Left lung (tissue), 4 donors: ENCODE measurements at regions not wholly inside any gene's neighbourhood (a gene's known extent, or its start where the extent isn't known, plus 50 kb on each side); places are given as distances from the start of the nearest gene placed in this dataset.

Experiments used
- ATAC-seq: fragments of 200-7000 bp; cut with Tn5 transposase; one replicate; pipeline ENCODE4 v1.9.1; 2020; ENCODE audit warnings: moderate library complexity
- DNase-seq, 4 donors: peaks; one replicate each; pipeline ENCODE4 v3.0.0-alpha.2; 2013 to 2020
- H3K27ac ChIP-seq, 2 donors: fragments of 200-600 bp; sonication (generic) in 1 of 2; one replicate each; pipeline versions ENCODE4 v1.5.0 to v1.8.0; 2020 to 2021
- H3K27me3 ChIP-seq, 2 donors: fragments of 200-600 bp; sonication (generic) in 1 of 2; one replicate each; pipeline versions ENCODE4 v1.5.0 to v1.8.0; 2020 to 2021
- H3K36me3 ChIP-seq, 2 donors: fragments of 200-600 bp; sonication (generic) in 1 of 2; one replicate each; pipeline versions ENCODE4 v1.5.0 to v1.8.0; 2020 to 2021
- H3K4me1 ChIP-seq, 2 donors: fragments of 200-600 bp; one replicate each; pipeline ENCODE4 v1.8.0; 2021
- H3K4me3 ChIP-seq, 2 donors: fragments of 200-600 bp; sonication (generic) in 1 of 2; one replicate each; pipeline versions ENCODE4 v1.5.0 to v1.8.0; 2020 to 2021; ENCODE audit warnings: mild to moderate bottlenecking in 1 of 2
- H3K9me3 ChIP-seq, 2 donors: fragments of 200-600 bp; sonication (generic) in 1 of 2; one replicate each; pipeline versions ENCODE4 v1.5.0 to v1.8.0; 2020 to 2021
- intact Hi-C, 2 donors: fragments of 100-400 bp; cut with DNase I; formaldehyde crosslinking; loops; one replicate each; pipeline versions ENCODE4 v1.11.2 to v1.14.2; 2022
- TF ChIP-seq, protein P1 (sequence below), 2 donors: fragments of 200-600 bp; sonication (generic) in 1 of 2; IDR thresholded peaks; one replicate each; pipeline versions ENCODE4 v1.5.0 to v1.8.0; 2021; ENCODE audit warnings: antibody characterized with exemption in 2 of 2
- donor health status: DM: no; HTN: yes; CAD: no.
- donor health status: DM: no; HTN: no; CAD: no.

DNA sequence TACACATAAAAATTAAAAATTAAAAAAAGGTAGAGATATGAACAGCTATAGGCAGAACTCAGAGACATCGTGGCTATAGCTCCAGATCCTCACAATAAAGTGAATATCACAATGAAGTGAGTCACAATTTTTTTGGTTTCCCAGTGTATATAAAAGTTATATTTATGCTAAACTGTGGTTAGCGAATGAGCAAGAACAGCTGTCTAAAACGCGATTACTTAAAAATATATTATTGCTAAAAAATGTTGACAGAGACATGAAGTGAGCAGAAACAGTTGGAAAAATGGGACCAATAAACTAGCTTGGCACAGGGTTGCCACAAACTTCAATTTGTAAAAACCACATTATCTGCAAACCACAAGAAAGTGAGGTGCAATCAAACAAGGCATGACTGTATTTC, 551.7 kb upstream of the NETO1 start:
- TF ChIP-seq, protein P1, sequence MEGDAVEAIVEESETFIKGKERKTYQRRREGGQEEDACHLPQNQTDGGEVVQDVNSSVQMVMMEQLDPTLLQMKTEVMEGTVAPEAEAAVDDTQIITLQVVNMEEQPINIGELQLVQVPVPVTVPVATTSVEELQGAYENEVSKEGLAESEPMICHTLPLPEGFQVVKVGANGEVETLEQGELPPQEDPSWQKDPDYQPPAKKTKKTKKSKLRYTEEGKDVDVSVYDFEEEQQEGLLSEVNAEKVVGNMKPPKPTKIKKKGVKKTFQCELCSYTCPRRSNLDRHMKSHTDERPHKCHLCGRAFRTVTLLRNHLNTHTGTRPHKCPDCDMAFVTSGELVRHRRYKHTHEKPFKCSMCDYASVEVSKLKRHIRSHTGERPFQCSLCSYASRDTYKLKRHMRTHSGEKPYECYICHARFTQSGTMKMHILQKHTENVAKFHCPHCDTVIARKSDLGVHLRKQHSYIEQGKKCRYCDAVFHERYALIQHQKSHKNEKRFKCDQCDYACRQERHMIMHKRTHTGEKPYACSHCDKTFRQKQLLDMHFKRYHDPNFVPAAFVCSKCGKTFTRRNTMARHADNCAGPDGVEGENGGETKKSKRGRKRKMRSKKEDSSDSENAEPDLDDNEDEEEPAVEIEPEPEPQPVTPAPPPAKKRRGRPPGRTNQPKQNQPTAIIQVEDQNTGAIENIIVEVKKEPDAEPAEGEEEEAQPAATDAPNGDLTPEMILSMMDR (IDR thresholded peaks at IDR 0.05), result no peak
- intact Hi-C loops, result no loop called here
- H3K36me3 ChIP-seq, result no peaks in the 10 kb centered on the region
- H3K9me3 ChIP-seq, result peaks cover 0 to 7% of the 10 kb centered on the region in 2 donors
- ATAC-seq (no peak), DNase-seq (no peak)
- H3K4me1 ChIP-seq, result no peaks in the 10 kb centered on the region
- no peaks in the 10 kb centered on the region for H3K27me3 ChIP-seq
- no peak overlapping the region for H3K4me3 ChIP-seq
- H3K27ac ChIP-seq, result no peak overlapping the region

DNA sequence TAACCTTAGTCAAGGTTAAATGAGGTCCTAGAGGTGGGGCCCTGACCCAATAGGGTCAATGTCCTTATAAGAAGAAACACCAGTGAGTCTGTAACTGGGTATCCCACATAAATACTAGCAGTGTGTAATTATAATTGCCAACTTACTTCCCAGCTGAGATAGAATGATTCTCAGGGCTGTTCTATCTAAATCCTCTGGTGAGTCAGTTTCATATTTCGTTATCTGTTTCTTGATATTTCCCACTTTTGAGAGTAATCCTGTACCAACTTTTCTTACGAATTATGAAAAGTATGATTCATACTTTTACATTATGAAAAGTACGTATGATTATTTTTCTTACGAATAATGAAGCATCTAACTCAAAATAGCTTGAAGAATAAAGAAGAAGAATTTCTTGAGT, 546.8 kb upstream of the NETO1 start:
- H3K27me3 ChIP-seq, result no peaks in the 10 kb centered on the region
- H3K9me3 ChIP-seq, result peaks cover 0 to 7% of the 10 kb centered on the region in 2 donors
- no peaks in the 10 kb centered on the region for H3K4me1 ChIP-seq
- no peak overlapping the region for H3K4me3 ChIP-seq
- TF ChIP-seq, protein P1 (IDR thresholded peaks at IDR 0.05), result no peak
- intact Hi-C loops, result no loop called here
- H3K36me3 ChIP-seq, result no peaks in the 10 kb centered on the region
- ATAC-seq (no peak), DNase-seq (no peak)
- no peak overlapping the region for H3K27ac ChIP-seq

DNA sequence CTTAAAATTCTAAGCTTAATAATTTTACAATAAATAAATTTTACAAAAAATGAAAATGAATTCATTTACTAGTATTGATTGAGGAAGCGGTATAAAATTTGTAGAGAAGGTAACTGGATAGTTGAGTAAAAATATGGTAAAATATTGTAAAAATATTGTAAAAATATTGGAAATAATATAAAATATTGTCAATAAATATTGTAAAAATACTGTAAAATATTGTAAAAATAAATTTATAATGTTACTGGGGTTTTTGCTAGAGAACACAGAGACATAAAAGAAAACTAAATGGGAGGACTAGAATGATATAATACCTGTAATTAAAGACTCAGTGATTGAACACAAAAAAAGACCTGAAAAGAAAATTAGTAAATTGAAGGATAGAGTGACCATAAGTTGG, 546.3 kb upstream of the NETO1 start:
- no peak overlapping the region for H3K27ac ChIP-seq
- intact Hi-C loops, result no loop called here
- TF ChIP-seq, protein P1 (IDR thresholded peaks at IDR 0.05), result no peak
- peaks cover 0 to 7% of the 10 kb centered on the region in 2 donors for H3K9me3 ChIP-seq
- no peaks in the 10 kb centered on the region for H3K36me3 ChIP-seq
- no peaks in the 10 kb centered on the region for H3K4me1 ChIP-seq
- ATAC-seq (no peak), DNase-seq (no peak)
- no peak overlapping the region for H3K4me3 ChIP-seq
- H3K27me3 ChIP-seq, result no peaks in the 10 kb centered on the region

DNA sequence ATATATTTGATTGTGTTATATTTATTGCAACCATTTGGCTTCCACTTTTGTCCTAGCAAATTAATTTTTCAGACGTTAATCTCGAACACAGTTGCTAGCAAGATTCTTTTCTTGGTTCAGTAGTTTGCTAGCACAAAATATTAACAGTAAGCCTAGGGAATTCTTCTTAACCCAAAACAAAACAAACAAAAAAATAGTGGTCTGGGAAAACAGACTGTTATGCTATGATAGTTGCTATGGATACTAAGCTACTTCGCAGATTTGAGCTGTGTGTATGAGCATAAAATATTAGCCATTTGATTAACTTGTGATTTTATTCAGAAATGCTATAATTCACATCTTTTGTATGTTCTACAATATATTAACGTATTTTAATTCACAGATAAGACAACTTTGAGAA, 541.5 kb upstream of the NETO1 start:
- Histone ChIP-seq H3K9me3 (no peaks in the 10 kb centered on the region), H3K4me1 (no peaks in the 10 kb centered on the region), H3K27ac (no peak overlapping the region), H3K4me3 (no peak overlapping the region), H3K27me3 (no peaks in the 10 kb centered on the region), H3K36me3 (no peaks in the 10 kb centered on the region)
- ATAC-seq, result no peak
- TF ChIP-seq, protein P1 (IDR thresholded peaks at IDR 0.05), result no peak
- no peak for DNase-seq
- intact Hi-C loops, result no loop called here

DNA sequence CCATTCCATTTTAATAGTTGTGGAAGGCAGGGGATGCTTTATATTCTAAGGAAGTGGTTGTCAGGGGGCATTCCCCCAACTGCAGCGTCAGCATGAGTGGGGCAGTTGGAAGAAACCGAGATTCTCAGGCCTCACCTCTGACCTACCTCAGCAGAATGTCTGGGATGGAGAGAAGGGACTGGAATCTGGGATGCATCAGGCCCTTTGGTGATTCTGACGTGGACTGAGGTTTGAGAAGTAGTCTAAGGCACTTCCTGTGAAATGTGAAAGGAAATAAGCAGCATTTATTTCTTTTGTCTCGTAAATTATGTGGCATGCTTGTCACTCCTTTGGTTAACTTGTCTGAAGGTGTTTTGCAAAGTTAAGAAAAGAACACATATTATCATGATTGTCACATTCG, 540.7 kb upstream of the NETO1 start:
- no peak overlapping the region for H3K27ac ChIP-seq
- no peaks in the 10 kb centered on the region for H3K4me1 ChIP-seq
- DNase-seq (no peak), ATAC-seq (no peak)
- no peak overlapping the region for H3K4me3 ChIP-seq
- intact Hi-C loops, result no loop called here
- TF ChIP-seq, protein P1 (IDR thresholded peaks at IDR 0.05), result no peak
- H3K36me3 ChIP-seq, result no peaks in the 10 kb centered on the region
- no peaks in the 10 kb centered on the region for H3K9me3 ChIP-seq
- no peaks in the 10 kb centered on the region for H3K27me3 ChIP-seq
